ENCODE measurements at regions not wholly inside any gene's neighbourhood (a gene's known extent, or its start where the extent isn't known, plus 50 kb on each side); places are given as distances from the start of the nearest gene placed in this dataset.

DNA sequence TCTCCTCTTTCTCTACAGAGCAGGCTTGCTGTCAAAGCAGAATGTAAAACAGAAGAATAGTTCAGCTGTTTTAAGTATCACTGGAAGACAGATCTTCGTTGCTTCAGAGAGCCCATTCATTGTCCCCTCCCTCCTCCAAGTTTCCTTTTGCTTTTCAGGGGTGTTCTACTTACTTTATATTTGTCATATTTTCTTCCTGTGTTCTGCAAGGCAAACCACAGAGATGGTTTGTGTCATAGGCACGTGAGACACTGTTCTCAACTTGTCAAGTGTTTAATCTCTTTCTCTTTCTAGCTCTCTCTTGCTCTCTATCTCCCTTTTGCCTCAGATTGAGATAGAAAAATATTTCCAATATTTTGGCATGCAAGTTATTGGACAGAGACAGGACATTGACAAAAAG lies 228.9 kb upstream of the DEFB112 start:
- ChIA-PET CTCF (no interaction called here), POLR2A (interaction anchor here (0.6 kb wide), 1 partner anchor 236 kb away, joined by 3 read pairs; no protein-coding TSS in a partner anchor)
- Mint-ChIP-seq H3K4me1 (ENCODE audit: low read depth, unreplicated experiment) (no peaks in the 10 kb centered on the region), H3K27ac (ENCODE audit: unreplicated experiment) (no peak overlapping the region), H3K27me3 (ENCODE audit: insufficient read depth, unreplicated experiment) (peaks cover 3% of the 10 kb centered on the region), H3K4me3 (ENCODE audit: unreplicated experiment) (no peak overlapping the region), H3K9me3 (ENCODE audit: unreplicated experiment) (no peaks in the 10 kb centered on the region), H3K36me3 (ENCODE audit: insufficient read depth, unreplicated experiment) (no peaks in the 10 kb centered on the region)
- intact Hi-C loops (cut with micrococcal nuclease; ENCODE audit: unreplicated experiment): no loop called here
- no peak for TF ChIP-seq CTCF (IDR thresholded peaks at IDR 0.05; ENCODE audit: insufficient read depth in 1 of 2, low read depth in 1 of 2, low read length in 1 of 2, severe bottlenecking in 1 of 2, unreplicated experiment in 1 of 2)
- H3K27me3 ChIP-seq (replicated peaks; ENCODE audit: control insufficient read depth, insufficient read depth, low read length): no peaks in the 10 kb centered on the region
- no peaks in the 10 kb centered on the region for H3K9me3 ChIP-seq
- no TSS peak for BruUV-seq (replicated peaks)
- H3K4me1 ChIP-seq: no peaks in the 10 kb centered on the region
- no peak overlapping the region for H3K4me3 ChIP-seq (ENCODE audit: low read depth, low read length)
- H3K36me3 ChIP-seq (ENCODE audit: control insufficient read depth, insufficient read depth, low read length): no peaks in the 10 kb centered on the region
- DNase-seq: no peak

DNA sequence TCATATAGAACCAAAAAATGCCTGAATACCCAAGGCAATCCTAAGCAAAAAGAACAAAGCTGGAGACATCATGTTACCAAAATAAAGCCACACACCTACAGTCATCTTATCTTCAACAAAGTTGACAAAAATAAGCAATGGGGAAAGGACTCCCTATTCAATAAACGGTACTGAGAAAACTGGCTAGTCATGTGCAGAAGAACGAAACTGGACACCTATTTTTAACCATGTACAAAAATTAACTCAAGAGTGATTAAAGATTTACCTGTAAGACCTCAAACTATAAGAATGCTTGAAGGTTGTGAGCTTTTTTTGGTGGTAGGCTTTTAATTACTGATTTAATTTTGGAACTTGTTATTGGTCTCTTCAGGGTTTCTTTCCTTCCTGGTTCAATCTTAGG lies 236.0 kb upstream of the DEFB112 start:
- no peaks in the 10 kb centered on the region for H3K9me3 Mint-ChIP-seq (ENCODE audit: unreplicated experiment)

GRCh38 chr6:50288241-50288640 lies 238.5 kb upstream of the DEFB112 start:
- no peak overlapping the region for H3K4me3 Mint-ChIP-seq (ENCODE audit: unreplicated experiment)
- intact Hi-C loops (cut with micrococcal nuclease; ENCODE audit: unreplicated experiment): no loop called here
- H3K4me1 Mint-ChIP-seq (ENCODE audit: low read depth, unreplicated experiment): no peaks in the 10 kb centered on the region
- BruUV-seq (replicated peaks): no TSS peak
- TF ChIP-seq CTCF (IDR thresholded peaks at IDR 0.05; ENCODE audit: insufficient read depth in 1 of 2, low read depth in 1 of 2, low read length in 1 of 2, severe bottlenecking in 1 of 2, unreplicated experiment in 1 of 2): no peak
- CTCF ChIA-PET: no interaction called here
- H3K27me3 Mint-ChIP-seq (ENCODE audit: insufficient read depth, unreplicated experiment): no peaks in the 10 kb centered on the region
- H3K9me3 Mint-ChIP-seq (ENCODE audit: unreplicated experiment): no peaks in the 10 kb centered on the region
- Histone ChIP-seq H3K9me3 (no peaks in the 10 kb centered on the region), H3K27me3 (replicated peaks; ENCODE audit: control insufficient read depth, insufficient read depth, low read length) (no peaks in the 10 kb centered on the region), H3K36me3 (ENCODE audit: control insufficient read depth, insufficient read depth, low read length) (no peaks in the 10 kb centered on the region), H3K4me3 (ENCODE audit: low read depth, low read length) (no peak overlapping the region), H3K4me1 (no peaks in the 10 kb centered on the region)
- H3K36me3 Mint-ChIP-seq (ENCODE audit: insufficient read depth, unreplicated experiment): no peaks in the 10 kb centered on the region
- POLR2A ChIA-PET: no interaction called here
- no peak for DNase-seq
- H3K27ac Mint-ChIP-seq (ENCODE audit: unreplicated experiment): no peak overlapping the region

More for the DNA sequence above, 236.0 kb upstream of the DEFB112 start:
- Mint-ChIP-seq H3K4me1 (ENCODE audit: low read depth, unreplicated experiment) (no peaks in the 10 kb centered on the region), H3K4me3 (ENCODE audit: unreplicated experiment) (no peak overlapping the region), H3K36me3 (ENCODE audit: insufficient read depth, unreplicated experiment) (no peaks in the 10 kb centered on the region), H3K27ac (ENCODE audit: unreplicated experiment) (no peak overlapping the region), H3K27me3 (ENCODE audit: insufficient read depth, unreplicated experiment) (no peaks in the 10 kb centered on the region)
- ChIA-PET POLR2A (no interaction called here), CTCF (no interaction called here)
- Histone ChIP-seq H3K9me3 (no peaks in the 10 kb centered on the region), H3K36me3 (ENCODE audit: control insufficient read depth, insufficient read depth, low read length) (no peaks in the 10 kb centered on the region), H3K4me3 (ENCODE audit: low read depth, low read length) (no peak overlapping the region), H3K27me3 (replicated peaks; ENCODE audit: control insufficient read depth, insufficient read depth, low read length) (no peaks in the 10 kb centered on the region), H3K4me1 (no peaks in the 10 kb centered on the region)
- no peak for TF ChIP-seq CTCF (IDR thresholded peaks at IDR 0.05; ENCODE audit: insufficient read depth in 1 of 2, low read depth in 1 of 2, low read length in 1 of 2, severe bottlenecking in 1 of 2, unreplicated experiment in 1 of 2)
- no peak for DNase-seq
- intact Hi-C loops (cut with micrococcal nuclease; ENCODE audit: unreplicated experiment): no loop called here
- no TSS peak for BruUV-seq (replicated peaks)
